ENCODE measurements at regions not wholly inside any gene's neighbourhood (a gene's known extent, or its start where the extent isn't known, plus 50 kb on each side); places are given as distances from the start of the nearest gene placed in this dataset.

- DNase-seq: peak; percentile 92
Observed at GRCh38 chr1:216805233-216805632, 82.0 kb upstream of the ESRRG start.

GRCh38 chr1:216804111-216804510 is 80.9 kb upstream of the ESRRG start:
- peak; percentile 73 for DNase-seq

- no peak for DNase-seq
Observed at GRCh38 chr1:216794586-216794985, 71.4 kb upstream of the ESRRG start.

GRCh38 chr1:216793973-216794372 is 70.7 kb upstream of the ESRRG start:
- no peak for DNase-seq

- peak; percentile 42 for DNase-seq
Observed at GRCh38 chr1:216793303-216793702, 70.1 kb upstream of the ESRRG start.

- no peak for DNase-seq
Observed at GRCh38 chr1:216788671-216789070, 65.4 kb upstream of the ESRRG start.

GRCh38 chr1:216785737-216786136 is 62.5 kb upstream of the ESRRG start:
- no peak for DNase-seq

- DNase-seq: no peak
Observed at GRCh38 chr1:216785221-216785620, 62.0 kb upstream of the ESRRG start.

GRCh38 chr1:216779686-216780085 is 56.5 kb upstream of the ESRRG start:
- DNase-seq: peak; percentile 62

GRCh38 chr1:216778737-216779136 is 55.5 kb upstream of the ESRRG start:
- peak; percentile 41 for DNase-seq

GRCh38 chr1:216777148-216777547 is 53.9 kb upstream of the ESRRG start:
- no peak for DNase-seq
